ENCODE measurements at regions not wholly inside any gene's neighbourhood (a gene's known extent, or its start where the extent isn't known, plus 50 kb on each side); places are given as distances from the start of the nearest gene placed in this dataset.

GRCh38 chr6:8904754-8905153 is 469.4 kb upstream of the SLC35B3 start:
- WGBS, 2 experiments (ENCODE audit: extremely low coverage in 2 of 2, insufficient read length in 1 of 2): 60% methylated on average over 1 of the region's 3 CpGs; no CpG with 5 or more reads in 1 of the 2 experiments
- in situ Hi-C loops (cut with MboI; ENCODE audit: low sequenced_read_pairs): no loop called here

More at GRCh38 chr6:8904754-8905153, 469.4 kb upstream of the SLC35B3 start:
- H3K79me1 ChIP-seq (ENCODE audit: low read depth in 1 of 2, low read length in 2 of 2): no peaks in the 10 kb centered on the region
- H2BK5ac ChIP-seq (ENCODE audit: low read depth, low read length, poor library complexity, severe bottlenecking): no peak overlapping the region
- H3K4me3 ChIP-seq (ENCODE audit: insufficient read depth, low read depth, low read length): no peak overlapping the region
- intact Hi-C loops (cut with micrococcal nuclease) (no loop called here), dilution Hi-C loops (cut with HindIII; ENCODE audit: low sequenced_read_pairs, unreplicated experiment) (no loop called here)
- DNase-seq (no peak), ATAC-seq (ENCODE audit: low read depth) (no peak)
- no peak overlapping the region for H2AFZ ChIP-seq (replicated peaks; ENCODE audit: low read length, poor library complexity)
- H3K56ac ChIP-seq (ENCODE audit: extremely low read depth, insufficient read depth, low read length): no peak overlapping the region
- no peaks in the 10 kb centered on the region for H3K27me3 ChIP-seq (ENCODE audit: control insufficient read depth, insufficient read depth, low read length)
- H3K23ac ChIP-seq (ENCODE audit: low read depth, low read length): no peak overlapping the region
- TF ChIP-seq CEBPB (IDR thresholded peaks at IDR 0.05; ENCODE audit: low read depth, low read length) (no peak), MXI1 (IDR thresholded peaks at IDR 0.05; ENCODE audit: borderline replicate concordance, low read depth, low read length) (no peak), BHLHE40 (IDR thresholded peaks at IDR 0.05; ENCODE audit: low read depth, low read length) (no peak), MAZ (IDR thresholded peaks at IDR 0.05; ENCODE audit: borderline replicate concordance, low read depth, low read length) (no peak), NFE2L2 (IDR thresholded peaks at IDR 0.05; ENCODE audit: low read depth, low read length) (no peak), RCOR1 (IDR thresholded peaks at IDR 0.05; ENCODE audit: insufficient replicate concordance, low read length) (no peak), POLR2A (IDR thresholded peaks at IDR 0.05; ENCODE audit: low read depth, low read length) (no peak), CHD1 (IDR thresholded peaks at IDR 0.05; ENCODE audit: low read depth, low read length) (no peak), FOS (IDR thresholded peaks at IDR 0.05; ENCODE audit: low read depth, low read length) (no peak), USF2 (IDR thresholded peaks at IDR 0.05; ENCODE audit: low read depth, low read length) (no peak), MAFK (IDR thresholded peaks at IDR 0.05; ENCODE audit: low read depth, low read length) (no peak), SMC3 (IDR thresholded peaks at IDR 0.05; ENCODE audit: low read depth, low read length) (no peak), RFX5 (IDR thresholded peaks at IDR 0.05; ENCODE audit: low read depth, low read length) (no peak)
- H2AK9ac ChIP-seq (replicated peaks; ENCODE audit: low read depth, low read length, poor library complexity): no peak overlapping the region
- no peak overlapping the region for H2AK5ac ChIP-seq (ENCODE audit: low read depth, low read length)
- peaks cover 7% of the 10 kb centered on the region for H3K9me3 ChIP-seq (ENCODE audit: control insufficient read depth, insufficient read depth, low read length)
- no peaks in the 10 kb centered on the region for H3K9me1 ChIP-seq (ENCODE audit: insufficient read depth, low read length)
- POLR2A ChIA-PET (ENCODE audit: unreplicated experiment): no interaction called here
- no peak overlapping the region for H4K8ac ChIP-seq (ENCODE audit: low read depth in 2 of 2, low read length in 2 of 2)
- no peaks in the 10 kb centered on the region for H4K20me1 ChIP-seq (ENCODE audit: insufficient read depth, low read length)
- H3K9ac ChIP-seq (ENCODE audit: low read depth, low read length): no peak overlapping the region
- no peak overlapping the region for H4K91ac ChIP-seq (ENCODE audit: insufficient read depth, low read depth, low read length)
- H3K4me2 ChIP-seq (ENCODE audit: low read depth, low read length): no peak overlapping the region
- H2BK15ac ChIP-seq (ENCODE audit: low read depth, low read length): no peak overlapping the region
- no TSS peak for BruUV-seq (replicated peaks)
- no peak overlapping the region for H3K27ac ChIP-seq (ENCODE audit: insufficient read depth, low read length)
- H3K4me1 ChIP-seq (ENCODE audit: control insufficient read depth, insufficient read depth, low read length): no peaks in the 10 kb centered on the region
- no peak overlapping the region for H3K14ac ChIP-seq (replicated peaks; ENCODE audit: low read depth, low read length)
- H3K36me3 ChIP-seq (ENCODE audit: control insufficient read depth, insufficient read depth, low read length): no peaks in the 10 kb centered on the region
- no peak overlapping the region for H2BK120ac ChIP-seq (ENCODE audit: low read depth, low read length)
- no peak overlapping the region for H2BK20ac ChIP-seq (ENCODE audit: low read depth, low read length)
- CTCF ChIA-PET: no interaction called here
- no peak overlapping the region for H3K4ac ChIP-seq (ENCODE audit: low read depth, low read length)
- H3K18ac ChIP-seq (ENCODE audit: low read depth, low read length): no peak overlapping the region
- H4K5ac ChIP-seq (ENCODE audit: low read depth, low read length): no peak overlapping the region
